ENCODE measurements at regions not wholly inside any gene's neighbourhood (a gene's known extent, or its start where the extent isn't known, plus 50 kb on each side); places are given as distances from the start of the nearest gene placed in this dataset.
"Not testable (repeated sequence)": the region's sequence is repeated elsewhere in the genome, so short reads cannot be mapped to it uniquely, and the experiment has no call there.

DNA sequence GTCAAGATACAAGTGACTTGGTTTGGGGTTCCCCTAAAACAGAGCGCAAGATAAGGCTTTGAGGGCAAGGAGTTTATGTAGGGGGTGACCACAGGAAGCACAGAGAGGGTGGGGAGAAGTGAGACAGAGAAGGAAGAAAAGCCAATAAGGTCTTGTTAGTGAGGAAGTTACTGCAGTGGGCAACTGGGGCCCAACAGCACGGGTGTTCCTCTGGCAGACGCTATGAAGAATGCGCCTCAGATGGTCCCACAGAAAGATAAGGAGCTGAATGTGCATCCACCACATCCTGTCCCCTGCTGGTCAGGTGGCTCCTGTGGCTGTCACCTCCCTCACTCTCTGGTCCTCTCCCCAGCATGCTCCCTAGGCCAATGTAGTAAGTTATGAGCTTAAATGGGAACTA is 333.5 kb downstream of the TSHZ3 start:
- DNase-seq, result no peak

DNA sequence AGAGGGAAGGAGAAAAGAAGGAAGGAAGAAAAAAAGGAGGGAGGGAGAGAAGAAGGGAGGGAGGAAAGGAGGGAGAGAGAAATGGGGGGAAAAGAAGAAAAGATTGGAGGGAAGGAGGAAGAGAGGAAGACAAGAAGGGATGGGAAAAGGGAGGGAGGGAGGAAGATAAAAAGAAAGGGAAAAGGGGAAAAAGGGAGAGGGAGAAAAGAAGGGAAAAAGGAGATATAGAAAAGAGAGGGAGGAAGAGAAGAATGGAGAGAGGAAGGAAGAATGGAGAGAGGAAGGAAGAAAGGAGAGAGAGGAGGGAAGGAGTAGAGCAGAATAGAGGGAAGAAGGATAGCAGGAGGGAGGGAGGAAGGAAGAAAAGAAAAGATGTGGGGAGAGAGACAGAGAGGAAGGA is 334.6 kb downstream of the TSHZ3 start:
- no peak for DNase-seq

DNA sequence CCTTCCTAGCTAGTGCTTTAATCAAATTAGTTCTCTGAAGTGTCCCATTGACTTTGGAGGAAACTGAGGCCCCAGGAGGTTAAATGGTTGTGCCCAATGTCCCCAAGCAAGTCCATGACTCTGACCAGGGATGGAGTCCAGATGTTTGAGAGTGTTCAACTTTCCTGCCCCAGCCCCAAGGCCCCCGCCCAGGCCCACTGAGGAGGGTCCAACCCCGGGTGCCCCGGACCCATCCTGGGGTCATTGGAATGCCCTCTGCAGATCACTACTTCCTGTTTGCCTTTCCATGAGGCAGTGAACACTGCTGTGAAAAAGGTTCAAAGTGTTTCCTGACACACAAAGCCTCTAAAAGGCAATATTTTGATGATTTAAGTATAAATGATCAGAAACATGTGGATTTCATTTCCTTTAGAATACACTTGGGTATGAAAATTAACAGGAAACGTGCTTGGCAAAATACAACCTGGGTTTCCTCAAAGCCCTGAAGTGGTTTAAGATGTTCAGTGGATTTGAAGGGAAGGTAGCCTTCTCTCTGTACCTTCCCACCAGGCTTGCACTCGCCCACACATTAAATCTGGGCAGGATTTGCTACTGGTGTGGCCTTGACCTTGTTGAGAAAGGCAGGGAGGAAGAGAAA is 335.7 kb downstream of the TSHZ3 start:
- DNase-seq, result no peak

DNA sequence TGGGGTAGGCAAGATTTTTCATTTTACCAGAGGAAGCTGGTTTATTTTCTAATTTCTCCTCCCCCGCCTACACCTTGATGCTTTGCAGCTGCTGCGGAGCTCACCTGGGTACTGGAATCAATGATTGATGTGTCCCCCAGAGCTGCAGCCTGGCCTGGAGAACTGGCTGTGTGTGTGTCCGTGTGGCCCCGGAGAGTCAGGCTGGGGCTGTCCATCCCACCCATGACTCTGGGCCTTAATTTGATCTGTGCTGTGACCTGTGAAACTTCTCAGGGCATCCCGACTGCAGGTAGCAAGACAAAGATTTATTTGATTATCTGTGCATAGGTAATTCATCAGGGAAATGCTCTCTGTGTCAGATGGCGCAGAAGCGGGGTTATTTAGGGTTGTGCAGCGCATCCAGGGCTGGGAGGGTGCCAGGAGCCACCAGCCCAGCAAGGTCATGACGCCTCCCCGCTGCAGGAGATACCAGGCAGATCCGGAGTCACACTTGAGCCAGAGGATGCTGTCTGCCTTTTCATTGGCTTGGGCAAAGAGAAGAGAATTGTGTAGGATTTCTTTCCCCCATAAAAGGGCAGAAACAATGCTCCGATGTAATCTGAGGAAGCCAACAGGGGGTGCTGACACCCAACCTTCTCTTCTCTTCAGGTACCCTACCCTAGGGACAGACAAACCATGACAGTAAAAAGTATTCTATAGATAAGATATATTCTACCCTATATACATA is 346.6 kb downstream of the TSHZ3 start:
- DNase-seq, result no peak

DNA sequence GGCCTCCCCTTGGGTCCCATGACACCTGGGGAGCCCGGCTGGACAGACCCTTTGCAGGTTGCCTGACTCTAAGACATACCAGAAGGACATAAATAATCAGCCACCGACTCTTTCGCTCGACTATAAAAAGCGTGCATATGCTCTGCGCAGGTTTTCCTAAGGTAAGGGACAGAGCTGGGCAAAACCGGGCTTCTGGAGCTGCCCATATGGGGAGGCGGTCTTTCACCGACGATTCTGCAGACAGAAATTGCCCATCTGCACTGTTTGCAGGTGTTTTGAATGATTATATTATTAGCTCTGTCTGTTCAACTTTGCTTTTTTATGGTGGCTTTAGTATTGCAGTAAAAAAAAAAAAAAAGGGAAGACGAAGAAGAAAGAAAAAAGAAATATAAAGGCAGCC is 347.2 kb downstream of the TSHZ3 start:
- no peak for DNase-seq

DNA sequence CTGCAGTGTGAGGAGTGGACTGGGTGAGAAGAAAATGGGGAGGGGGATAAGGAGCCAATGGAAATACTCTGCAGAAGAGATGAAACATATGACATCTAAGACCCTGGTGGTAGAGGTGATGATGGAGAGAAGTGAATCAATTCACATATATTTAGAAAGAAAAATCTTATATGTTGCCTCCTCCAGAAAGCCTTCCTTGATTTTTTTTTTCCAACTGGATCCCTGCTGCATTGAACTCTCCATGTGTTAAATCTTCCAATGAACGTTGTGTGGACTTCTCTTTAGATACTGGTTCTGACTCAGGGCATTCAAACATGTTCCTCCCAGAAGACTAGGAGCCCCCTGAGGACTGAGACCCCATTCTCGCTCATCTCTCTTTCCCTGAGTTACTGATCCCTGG is 348.3 kb downstream of the TSHZ3 start:
- no peak for DNase-seq

DNA sequence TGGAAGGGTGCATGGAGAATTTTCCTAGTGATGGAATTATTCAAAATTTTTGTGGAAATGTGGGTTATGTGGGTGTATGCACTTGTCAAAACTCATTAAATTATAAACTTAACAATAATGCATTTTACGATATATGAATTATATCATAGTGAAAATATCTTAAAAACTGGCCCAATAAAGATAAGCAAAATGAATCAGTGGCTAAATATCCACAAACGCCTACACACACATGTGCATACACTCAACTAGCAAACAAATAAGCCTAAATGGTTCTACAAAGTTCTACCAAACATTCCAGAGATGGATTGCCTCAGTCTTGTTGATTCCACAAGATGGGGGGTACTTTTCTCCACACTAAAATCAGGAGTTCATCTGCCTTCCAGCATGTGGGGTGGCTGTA is 349.5 kb downstream of the TSHZ3 start:
- DNase-seq, result no peak

DNA sequence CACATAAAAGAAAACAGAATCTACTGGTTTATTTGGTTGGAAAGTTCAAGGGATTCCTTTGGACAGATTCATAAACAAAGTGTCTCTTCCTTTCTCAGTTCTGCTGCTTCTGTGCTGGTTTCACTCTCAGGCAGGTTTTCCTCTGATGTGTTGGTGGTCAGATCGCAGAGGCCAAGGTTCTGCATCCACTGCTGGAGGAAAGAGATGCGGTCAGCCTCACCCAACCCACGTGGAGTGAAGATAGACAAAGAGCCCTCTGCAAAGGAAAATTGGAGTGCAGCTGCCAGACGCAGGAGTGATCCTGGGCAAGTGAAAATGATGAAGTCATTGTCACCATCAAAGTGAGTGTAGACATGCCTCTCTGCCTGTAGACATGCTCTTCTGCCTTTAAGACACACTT is 352.0 kb downstream of the TSHZ3 start:
- no peak for DNase-seq

DNA sequence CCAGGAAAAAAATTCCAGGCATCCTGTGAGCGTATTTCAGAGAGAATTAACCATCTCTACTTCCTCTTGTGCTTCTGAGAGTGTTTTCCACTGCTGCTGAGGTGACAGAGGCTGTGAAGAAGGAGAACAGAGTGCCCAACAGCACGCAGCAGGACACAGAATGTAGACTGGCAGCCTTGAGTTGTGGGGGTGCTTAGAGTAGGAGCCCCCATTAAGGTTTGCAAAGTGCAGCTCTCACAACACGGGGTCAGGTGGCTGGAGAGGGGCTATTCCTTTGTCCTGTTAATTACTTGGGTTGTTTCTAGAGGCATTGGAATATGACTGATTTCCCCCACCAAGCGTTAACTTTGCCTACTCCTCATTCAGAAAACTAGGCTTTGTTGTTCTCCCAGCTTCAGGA is 370.6 kb downstream of the TSHZ3 start:
- DNase-seq, result no peak

DNA sequence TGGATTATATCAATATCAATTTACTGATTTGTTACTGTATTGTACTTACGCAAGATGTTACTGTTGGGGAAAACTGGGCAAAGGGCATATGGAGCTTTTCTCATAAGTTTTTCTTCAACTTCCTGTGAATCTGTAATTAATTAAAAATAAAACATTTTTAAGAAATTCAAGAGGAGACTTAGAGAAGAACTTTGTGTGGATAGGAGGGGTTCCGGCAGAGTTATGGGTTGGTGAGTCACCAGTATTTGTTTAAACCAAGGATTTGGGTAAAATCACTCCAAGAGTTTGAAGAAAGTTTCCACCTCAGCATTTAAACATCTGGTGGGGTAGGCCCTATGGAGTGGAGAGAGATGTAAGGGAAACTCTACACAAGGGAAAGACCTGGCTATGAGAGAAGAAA is 379.6 kb downstream of the TSHZ3 start:
- no peak for DNase-seq

DNA sequence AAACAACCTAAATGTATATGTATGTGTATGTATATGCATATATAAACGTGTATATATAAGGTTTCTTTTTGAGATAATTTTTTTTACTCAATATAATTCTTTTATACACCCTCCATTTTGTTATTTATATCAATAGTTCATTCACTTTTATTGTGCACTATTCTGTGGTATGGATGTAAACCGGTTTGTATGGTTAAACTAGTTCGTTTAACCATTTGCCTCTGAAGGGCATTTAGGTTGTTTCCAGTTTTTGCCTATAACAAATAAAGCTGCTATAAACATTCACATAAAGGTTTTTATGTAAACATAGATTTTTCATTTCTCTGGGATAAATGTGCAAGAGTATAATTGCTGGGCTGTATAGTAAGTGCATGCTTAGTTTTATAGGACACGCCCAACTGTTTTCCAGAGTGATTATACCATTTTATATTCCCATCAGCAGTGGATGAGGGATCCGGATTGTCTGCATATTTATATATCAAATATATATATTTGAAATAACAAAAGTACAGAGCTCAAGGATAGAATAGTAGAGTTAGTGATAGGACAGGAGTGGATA is 380.3 kb downstream of the TSHZ3 start:
- no peak for DNase-seq

DNA sequence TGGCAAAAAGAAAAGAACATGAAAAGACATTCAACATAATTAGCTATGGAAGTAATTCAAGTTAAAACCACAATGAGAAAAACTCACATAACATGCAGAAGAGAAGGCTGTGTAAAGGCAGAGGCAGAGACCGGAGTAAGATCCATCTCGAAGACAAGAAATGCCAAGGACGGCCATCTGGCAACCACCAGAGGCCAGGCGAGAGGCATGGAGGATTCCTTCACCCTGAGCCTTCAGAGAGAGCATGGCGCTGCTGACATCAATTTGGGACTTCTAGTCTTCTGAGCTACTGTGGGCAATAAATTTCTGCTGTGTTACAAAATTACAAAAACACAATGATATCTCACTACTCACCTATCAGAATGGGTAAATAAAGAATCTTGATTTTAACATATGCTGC is 381.0 kb downstream of the TSHZ3 start:
- DNase-seq, result no peak

DNA sequence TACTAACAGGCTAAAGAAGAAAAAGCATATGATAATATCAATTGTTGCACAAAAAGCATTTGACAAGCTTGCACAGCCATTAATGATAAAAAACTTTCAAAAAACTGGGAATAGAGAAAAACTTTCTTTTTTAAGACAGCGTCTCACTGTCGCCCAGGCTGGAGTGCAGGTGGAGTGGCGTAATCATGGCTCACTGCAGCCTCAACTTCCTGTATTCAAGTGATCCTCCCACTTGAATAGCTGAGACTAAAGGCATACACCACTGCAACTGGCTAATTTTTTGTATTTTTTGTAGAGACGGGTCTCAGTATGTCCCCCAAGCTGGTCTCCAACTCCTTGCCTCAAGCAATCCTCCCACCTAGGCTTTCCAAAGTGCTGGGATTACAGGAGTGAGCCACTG is 382.8 kb downstream of the TSHZ3 start:
- DNase-seq, result no peak

DNA sequence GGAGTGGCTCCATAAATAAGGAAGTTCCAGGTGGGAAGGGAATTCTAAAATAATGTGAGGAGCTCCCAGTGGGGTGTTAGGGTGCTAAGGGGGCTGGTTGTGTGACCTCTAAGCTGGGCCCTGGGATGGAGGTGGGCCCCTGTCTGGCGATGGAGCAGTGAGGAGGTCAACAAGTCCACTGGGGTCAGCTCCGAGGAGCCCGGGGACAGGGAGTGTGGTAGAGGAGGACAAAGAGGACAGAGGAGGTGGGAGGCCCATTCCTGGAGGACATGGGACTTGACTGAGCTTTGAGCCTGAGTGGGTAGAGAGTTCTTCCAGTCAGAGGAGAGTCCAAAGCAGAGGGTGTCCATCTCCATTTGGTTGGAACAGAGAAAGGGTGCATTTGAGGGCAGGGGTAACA is 390.2 kb downstream of the TSHZ3 start:
- DNase-seq, result no peak

DNA sequence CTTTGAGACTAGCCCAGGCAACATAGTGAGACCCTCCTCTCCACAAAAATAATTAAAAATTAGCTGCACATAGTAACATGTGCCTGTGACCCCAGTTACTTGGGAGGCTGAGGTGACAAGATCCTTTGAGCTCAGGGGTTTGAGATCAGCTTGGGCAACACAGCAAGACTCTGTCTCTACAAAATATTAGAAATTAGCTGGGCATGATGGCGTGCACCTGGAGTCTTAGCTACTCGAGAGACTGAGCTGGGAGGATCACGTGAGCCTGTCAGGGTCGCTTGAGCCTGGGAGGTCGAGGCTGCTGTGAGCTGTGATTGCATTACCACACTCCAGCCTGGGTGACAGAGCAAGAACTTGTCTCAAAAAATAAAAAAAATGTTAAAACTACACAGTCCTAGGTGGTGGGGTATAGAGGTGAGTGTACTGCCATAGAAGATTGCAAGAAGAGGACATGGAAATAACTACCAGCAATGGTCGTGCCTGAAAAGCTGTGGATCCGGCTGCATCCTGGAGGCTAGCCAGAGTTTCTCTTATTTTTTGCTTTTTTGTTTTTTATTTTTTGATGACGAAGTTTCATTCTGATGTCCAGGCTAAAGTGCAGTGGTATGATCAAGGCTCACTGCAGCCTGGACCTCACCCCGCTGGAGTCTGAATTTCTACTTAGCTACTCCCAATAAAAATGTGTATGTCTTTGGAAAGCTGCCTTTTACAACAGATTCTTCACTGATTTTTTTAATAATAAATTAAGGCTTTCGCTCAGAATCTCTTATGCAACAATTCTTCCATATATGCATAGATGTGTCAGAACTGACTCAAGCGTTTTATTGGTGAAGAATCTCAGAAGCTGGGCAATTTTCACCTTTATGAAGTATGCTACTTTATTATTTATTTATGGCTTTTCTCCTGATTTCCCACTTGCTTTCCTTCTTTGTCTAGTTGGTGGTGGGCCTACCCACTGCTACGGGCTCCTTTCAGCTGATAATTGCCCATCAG is 393.8 kb downstream of the TSHZ3 start:
- no peak for DNase-seq

DNA sequence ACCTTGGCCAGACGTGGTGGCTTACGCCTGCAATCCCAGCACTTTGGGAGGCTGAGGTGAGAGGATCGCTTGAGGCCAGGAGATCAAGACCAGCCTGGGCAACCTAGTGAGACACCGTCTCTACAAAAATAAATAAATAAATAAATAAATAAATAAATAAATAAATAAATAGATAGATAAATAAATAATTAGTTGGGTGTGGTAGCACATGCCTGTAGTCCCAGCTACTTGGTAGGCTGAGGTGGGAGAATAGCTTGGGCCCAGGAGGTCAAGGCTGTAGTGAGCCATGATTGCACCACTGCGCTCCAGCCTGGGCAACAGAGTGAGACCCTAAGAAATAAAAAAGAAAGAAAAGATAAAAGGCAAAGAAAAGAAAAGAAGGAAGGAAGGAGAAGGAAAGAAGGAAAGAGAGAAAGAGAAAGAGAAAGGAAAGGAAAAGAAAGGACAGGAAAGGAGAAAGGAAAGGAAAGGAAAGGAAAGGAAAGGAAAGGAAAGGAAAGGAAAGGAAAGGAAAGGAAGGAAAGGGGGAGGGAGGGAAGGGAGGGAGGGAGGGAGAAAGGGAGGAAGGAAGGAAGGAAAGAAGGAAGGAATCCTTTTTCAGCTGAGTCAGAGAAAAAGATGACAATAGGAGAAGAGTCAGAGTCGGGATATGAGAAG is 404.8 kb downstream of the TSHZ3 start:
- DNase-seq, result not testable (repeated sequence)

DNA sequence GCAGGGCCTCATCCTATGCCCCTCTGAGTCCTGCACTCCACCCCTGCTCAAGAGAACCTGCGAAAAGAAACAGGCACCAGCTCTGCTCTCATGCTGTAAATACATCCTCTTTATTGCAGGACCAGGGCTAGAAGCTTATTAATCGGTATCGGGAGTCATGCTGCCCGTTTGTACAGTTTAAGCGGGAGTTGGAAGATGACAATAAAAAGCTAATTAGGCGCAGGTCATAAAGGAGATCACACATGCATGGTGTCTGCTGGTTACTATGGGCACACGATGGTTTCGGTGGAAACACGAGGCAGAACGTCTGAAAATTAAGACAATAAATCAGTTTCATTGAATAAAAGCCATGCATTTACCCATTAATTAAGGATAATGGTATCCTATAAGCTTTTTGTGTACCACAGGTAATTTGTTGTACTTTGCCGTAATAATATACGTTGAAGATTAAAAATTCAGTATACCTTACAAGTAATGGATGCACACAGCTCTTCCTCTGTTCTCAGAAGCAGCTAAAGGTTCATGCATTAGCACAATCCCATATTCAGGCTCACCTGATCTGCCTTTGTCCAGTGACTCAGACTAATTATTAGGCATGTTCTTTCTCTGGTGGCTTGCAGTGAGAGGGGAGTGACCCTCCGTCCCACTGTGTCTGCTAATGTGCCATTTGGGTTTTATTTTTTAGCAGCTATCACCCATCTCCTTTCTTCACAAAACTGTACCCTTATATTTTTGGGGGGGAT is 406.0 kb downstream of the TSHZ3 start:
- no peak for DNase-seq

DNA sequence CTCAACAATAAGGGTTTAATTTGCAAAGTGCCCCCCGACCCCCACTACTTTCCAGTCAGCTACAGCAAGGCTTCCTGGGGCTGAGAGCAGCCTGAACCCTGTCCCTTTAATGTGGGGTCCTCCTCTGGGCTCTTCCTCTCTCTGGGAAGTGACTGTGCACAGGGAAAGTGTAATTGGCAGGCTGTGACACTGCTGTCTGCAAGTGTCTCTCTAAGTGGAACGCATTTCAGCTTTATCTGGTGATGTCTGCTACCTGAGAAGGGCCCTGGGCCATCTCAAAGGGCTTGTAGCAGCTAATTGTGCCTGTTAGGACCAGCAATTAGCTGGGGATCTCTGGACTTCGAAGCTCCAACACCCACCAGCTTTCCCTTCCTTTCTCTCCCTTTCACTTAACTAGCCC is 406.6 kb downstream of the TSHZ3 start:
- DNase-seq, result no peak

DNA sequence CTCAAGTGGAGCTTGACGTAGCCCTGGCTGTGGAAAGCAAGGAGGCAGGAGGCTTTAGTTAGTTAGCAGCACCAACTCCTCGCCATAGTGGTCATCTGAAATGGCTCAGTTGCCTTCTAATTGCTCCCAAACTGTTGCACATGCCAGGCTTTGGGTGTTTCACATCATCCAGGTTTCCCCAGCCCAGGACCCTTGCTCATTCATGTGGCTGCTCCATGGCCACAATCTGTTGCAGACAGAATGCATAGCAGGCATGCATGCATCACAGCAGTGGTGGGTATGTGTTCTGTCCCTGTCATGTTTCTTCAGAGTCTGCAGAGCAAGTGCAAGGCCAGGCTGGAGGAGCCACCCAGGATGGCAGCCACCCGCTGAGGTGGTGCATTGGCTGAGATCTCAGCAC is 407.6 kb downstream of the TSHZ3 start:
- no peak for DNase-seq

DNA sequence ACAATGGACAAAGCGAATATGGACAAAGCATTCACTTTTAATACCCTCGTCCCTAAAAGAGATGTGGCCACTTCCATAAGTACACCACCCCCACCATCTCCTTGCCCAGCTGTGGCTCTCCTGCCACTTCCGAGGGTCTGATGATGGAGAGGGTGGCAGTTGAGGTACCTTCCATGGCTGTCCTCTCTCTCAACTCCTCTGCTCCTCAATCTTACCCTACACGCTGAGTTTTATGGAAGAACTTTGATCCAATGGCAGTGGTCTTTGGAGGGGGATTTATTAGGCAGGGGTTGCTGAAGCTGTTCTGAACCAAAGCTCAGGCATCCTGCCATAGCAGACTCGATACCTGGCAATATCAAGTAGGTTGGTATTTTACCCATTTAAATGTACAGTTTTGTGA is 413.0 kb downstream of the TSHZ3 start:
- no peak for DNase-seq

DNA sequence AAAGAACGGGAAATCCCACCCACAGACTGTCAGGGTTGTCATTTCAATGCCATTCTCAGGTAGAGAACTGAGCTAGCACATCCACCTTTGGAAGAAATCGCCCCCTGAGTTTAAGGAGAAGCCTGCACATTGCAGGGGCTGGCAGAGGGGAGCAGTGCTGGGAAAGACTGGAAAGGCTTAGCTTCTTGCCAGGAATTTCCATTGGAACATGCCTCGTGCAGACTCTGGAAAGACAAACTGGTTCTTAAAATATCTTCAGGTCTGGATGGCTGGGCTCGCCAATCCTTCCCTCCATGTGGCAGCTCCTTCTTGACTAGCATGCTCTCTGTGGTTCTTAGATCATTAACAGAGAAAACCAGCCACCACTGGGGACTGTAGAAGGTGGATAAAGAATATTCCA is 414.1 kb downstream of the TSHZ3 start:
- no peak for DNase-seq

DNA sequence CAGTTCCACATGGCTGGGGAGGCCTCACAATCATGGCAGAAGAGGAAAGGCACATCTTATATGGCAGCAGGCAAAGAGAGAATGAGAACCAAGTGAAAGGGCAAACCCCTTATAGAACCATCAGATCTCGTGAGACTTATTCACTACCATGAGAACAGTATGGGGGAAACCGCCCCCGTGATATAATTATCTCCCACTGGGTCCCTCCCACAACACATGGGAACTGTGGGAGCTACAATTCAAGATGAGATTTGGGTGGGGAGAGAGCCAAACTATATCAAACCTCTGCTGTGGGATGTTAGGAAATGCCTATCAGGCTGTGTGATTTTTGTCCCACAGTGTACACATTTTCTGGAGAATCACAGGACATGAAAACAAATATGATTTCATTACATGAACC is 415.8 kb downstream of the TSHZ3 start:
- DNase-seq, result not testable (repeated sequence)
